K562 (cell line): ENCODE measurements at regions not wholly inside any gene's neighbourhood (a gene's known extent, or its start where the extent isn't known, plus 50 kb on each side); places are given as distances from the start of the nearest gene placed in this dataset.

ENCODE experiments used
- ATAC-seq: fragments of 200-7000 bp; cut with Tn5 transposase; 3 replicates; pipeline ENCODE4 v1.9.1; 2020; ENCODE audit warnings: moderate library complexity
- BruUV-seq: library from RNA; stranded (reverse); fragments of 400-500 nt; replicated peaks from 2 replicates; lab custom pipeline; 2021; lab: Mats Ljungman, UMichigan
- CTCF ChIA-PET: fragments of 300-600 bp; formaldehyde crosslinking; extraction: SDS; loops from one replicate; lab custom pipeline; 2021; ENCODE audit warnings: low intra/inter-chr PET ratio; lab: Yijun Ruan, JAX
- POLR2A ChIA-PET: fragments of 300-600, 350-650 bp; sonication (Branson Sonifier 250); formaldehyde crosslinking; extraction: SDS; loops from one replicate; lab custom pipeline; 2021; ENCODE audit warnings: antibody characterized with exemption, inconsistent platforms; lab: Yijun Ruan, JAX
- DNase-seq, 4 experiments: peaks; one replicate each; pipeline versions ENCODE4 v3.0.0 to v3.0.0-alpha.2; 2011 to 2018; ENCODE audit warnings: low spot score in 3 of 4, mixed read lengths in 3 of 4; ENCODE audit errors: extremely low read depth in 1 of 4
- FAIRE-seq: peaks from 2 replicates; lab custom pipeline; 2011; peaks lifted over from hg19 to GRCh38; lab: Jason Lieb, UNC
- H2AFZ ChIP-seq: 2 replicates; pipeline ENCODE4 v1.6.0; 2011; ENCODE audit warnings: low read depth, low read length, control low read depth, inconsistent platforms
- H3K27ac ChIP-seq: fragments of 200-600 bp; 3 replicates; pipeline ENCODE4 v1.8.0; 2011; ENCODE audit warnings: low read depth, mild to moderate bottlenecking, control low read depth, inconsistent platforms, low read length, moderate library complexity, mixed read lengths; ENCODE audit errors: extremely low read depth
- H3K27me3 ChIP-seq, 2 experiments: fragments of 300-600 bp in 1 of 2; 2 replicates in 1 of 2; 3 replicates in 1 of 2; pipeline versions ENCODE4 v1.6.0 to v1.8.0; 2011; ENCODE audit warnings: inconsistent platforms in 2 of 2, low read length in 2 of 2, mild to moderate bottlenecking in 1 of 2, mixed read lengths in 1 of 2, moderate library complexity in 1 of 2; ENCODE audit not compliant: control insufficient read depth in 2 of 2, insufficient read depth in 2 of 2
- H3K36me3 ChIP-seq: fragments of 300-600 bp; 3 replicates; pipeline ENCODE4 v1.8.0; 2011; ENCODE audit warnings: mild to moderate bottlenecking, low read length, inconsistent platforms; ENCODE audit not compliant: control insufficient read depth, insufficient read depth
- H3K4me1 ChIP-seq, 2 experiments: fragments of 200-600 bp in 1 of 2; replicated peaks in 1 of 2; 2 replicates in 1 of 2; 3 replicates in 1 of 2; pipeline versions ENCODE4 v1.5.1 to v1.8.0; 2011; ENCODE audit warnings: inconsistent platforms in 2 of 2, low read length in 2 of 2, mild to moderate bottlenecking in 1 of 2, mixed read lengths in 1 of 2, moderate library complexity in 1 of 2; ENCODE audit not compliant: control insufficient read depth in 2 of 2, insufficient read depth in 2 of 2
- H3K4me2 ChIP-seq: 2 replicates; pipeline ENCODE4 v1.6.1; 2011; ENCODE audit warnings: low read length, control low read depth, inconsistent platforms, mixed read lengths; ENCODE audit not compliant: insufficient read depth
- H3K4me3 ChIP-seq: fragments of 200-600 bp; sonication (generic), shearing (Covaris generic); 2 replicates; pipeline ENCODE4 v1.5.1; 2016; ENCODE audit warnings: control low read depth, inconsistent platforms
- H3K79me2 ChIP-seq: fragments of 200-600 bp; 3 replicates; pipeline ENCODE4 v1.8.0; 2011; ENCODE audit warnings: low read length, inconsistent platforms; ENCODE audit not compliant: control insufficient read depth, insufficient read depth
- H3K9ac ChIP-seq, 2 experiments: 2 replicates each; pipeline versions ENCODE4 v1.6.0 to v1.6.1; 2011; ENCODE audit warnings: low read depth in 2 of 2, low read length in 2 of 2, control low read depth in 1 of 2, inconsistent platforms in 1 of 2, mild to moderate bottlenecking in 1 of 2, mixed read lengths in 1 of 2; ENCODE audit not compliant: insufficient read depth in 1 of 2
- H3K9me1 ChIP-seq: one replicate; pipeline ENCODE4 v1.6.0; 2011; ENCODE audit warnings: inconsistent platforms, mild to moderate bottlenecking, low read length, moderate library complexity; ENCODE audit not compliant: control insufficient read depth, insufficient read depth
- H3K9me3 ChIP-seq: replicated peaks from 2 replicates; pipeline ENCODE4 v1.5.1; 2011; ENCODE audit warnings: low read depth, low read length, inconsistent platforms; ENCODE audit not compliant: control insufficient read depth, insufficient read depth
- H4K20me1 ChIP-seq: replicated peaks from 2 replicates; pipeline ENCODE4 v1.6.1; 2011; ENCODE audit warnings: low read length, inconsistent platforms, mixed read lengths; ENCODE audit not compliant: control insufficient read depth, insufficient read depth
- ATF1 ChIP-seq, 2 experiments: fragments of 450-650 bp in 1 of 2; IDR thresholded peaks; 2 replicates each; pipeline ENCODE4 v1.6.1; 2016; ENCODE audit warnings: missing compliant biosample characterization in 1 of 2, missing genetic modification characterization in 1 of 2
- HMBOX1 ChIP-seq: sonication (generic); IDR thresholded peaks from 2 replicates; pipeline ENCODE4 v1.6.1; 2016
- KDM5B ChIP-seq: fragments of 200-600 bp; sonication (generic); IDR thresholded peaks from 2 replicates; pipeline ENCODE4 v1.6.1; 2012; ENCODE audit warnings: low read depth, mild to moderate bottlenecking, moderate library complexity, low read length, control low read depth, inconsistent platforms; ENCODE audit not compliant: insufficient replicate concordance
- NFATC3 ChIP-seq: fragments of 450-650 bp; IDR thresholded peaks from 2 replicates; pipeline ENCODE4 v1.6.1; 2017; ENCODE audit warnings: mild to moderate bottlenecking
- PHF20 ChIP-seq: fragments of 450-650 bp; IDR thresholded peaks from 2 replicates; pipeline ENCODE4 v1.6.1; 2018; ENCODE audit not compliant: partially characterized antibody
- THAP12 ChIP-seq: fragments of 250-450 bp; sonication (Bioruptor Pico); IDR thresholded peaks from 2 replicates; pipeline ENCODE4 v1.9.0; 2021; ENCODE audit warnings: mild to moderate bottlenecking, inconsistent platforms
- THAP7 ChIP-seq: fragments of 250-450 bp; sonication (Bioruptor Pico); IDR thresholded peaks from 2 replicates; pipeline ENCODE4 v1.5.0; 2021
- TOE1 ChIP-seq, 2 experiments: fragments of 450-650 bp in 1 of 2; sonication (generic) in 1 of 2; formaldehyde crosslinking in 1 of 2; IDR thresholded peaks; 2 replicates each; pipeline versions ENCODE4 v1.7.1 to v1.8.0; 2016 to 2022; ENCODE audit warnings: borderline replicate concordance in 2 of 2, mild to moderate bottlenecking in 2 of 2, antibody characterized with exemption in 1 of 2, inconsistent platforms in 1 of 2, low read depth in 1 of 2, missing genetic modification reagents in 1 of 2, moderate library complexity in 1 of 2
- ZBTB5 ChIP-seq: fragments of 450-650 bp; IDR thresholded peaks from 2 replicates; pipeline ENCODE4 v1.6.1; 2017; ENCODE audit warnings: antibody characterized with exemption
- ZNF280A ChIP-seq: fragments of 450-650 bp; IDR thresholded peaks from 2 replicates; pipeline ENCODE4 v1.6.1; 2018; ENCODE audit warnings: mild to moderate bottlenecking, low read depth; ENCODE audit not compliant: partially characterized antibody
- ZNF280B ChIP-seq: fragments of 250-450 bp; sonication (Bioruptor Pico); IDR thresholded peaks from 2 replicates; pipeline ENCODE4 v1.5.1; 2021; ENCODE audit warnings: mild to moderate bottlenecking
- ZNF436 ChIP-seq: fragments of 250-450, 450-650 bp; sonication (Bioruptor Pico); formaldehyde crosslinking; IDR thresholded peaks from 2 replicates; pipeline ENCODE4 v1.7.0; 2020; ENCODE audit warnings: mild to moderate bottlenecking
- in situ Hi-C: fragments of 300-500 bp; cut with MboI; formaldehyde crosslinking; loops from 4 replicates; pipeline ENCODE4 v1.15.0; 2018; ENCODE audit warnings: inconsistent platforms, mixed read lengths
- intact Hi-C: fragments of 100-400 bp; cut with micrococcal nuclease; formaldehyde crosslinking; loops from 2 replicates; pipeline ENCODE4 v1.14.2; 2022

GRCh38 chr5:26719803-26720202, 318.6 kb downstream of the CDH9 start:
- Histone ChIP-seq H3K79me2 (no peaks in the 10 kb centered on the region), H3K27ac (no peak overlapping the region), H3K36me3 (no peaks in the 10 kb centered on the region), H3K9ac (no peak overlapping the region), H3K9me1 (no peaks in the 10 kb centered on the region), H3K9me3 (no peaks in the 10 kb centered on the region), H3K4me2 (no peak overlapping the region), H3K27me3 (no peaks in the 10 kb centered on the region), H4K20me1 (no peaks in the 10 kb centered on the region), H3K4me3 (no peak overlapping the region), H2AFZ (no peak overlapping the region), H3K4me1 (no peaks in the 10 kb centered on the region)
- DNase-seq = no peak
- no TSS peak for BruUV-seq
- in situ Hi-C loops (no loop called here), intact Hi-C loops (no loop called here)
- CTCF ChIA-PET = no interaction called here
- POLR2A ChIA-PET = no interaction called here
- no peak for ATAC-seq
- FAIRE-seq = no peak
- no peak for TF ChIP-seq HMBOX1
- TF ChIP-seq TOE1 (IDR thresholded peaks at IDR 0.05; ENCODE audit: borderline replicate concordance) = no peak
- TF ChIP-seq TOE1 (CRISPR knock-in tag; IDR thresholded peaks at IDR 0.05; ENCODE audit: borderline replicate concordance, low read depth) = no peak
- TF ChIP-seq ZNF436 (CRISPR knock-in tag) = no peak
- TF ChIP-seq NFATC3 = no peak
- no peak for TF ChIP-seq ATF1 (CRISPR knock-in tag; IDR thresholded peaks at IDR 0.05)
- no peak for TF ChIP-seq ATF1 (tag; IDR thresholded peaks at IDR 0.05)
- TF ChIP-seq THAP12 (CRISPR knock-in tag) = no peak
- TF ChIP-seq THAP7 = no peak
- no peak for TF ChIP-seq PHF20
- no peak for TF ChIP-seq ZNF280B (CRISPR knock-in tag)
- no peak for TF ChIP-seq KDM5B
- TF ChIP-seq ZBTB5 = no peak
- no peak for TF ChIP-seq ZNF280A
